ENCODE measurements at regions not wholly inside any gene's neighbourhood (a gene's known extent, or its start where the extent isn't known, plus 50 kb on each side); places are given as distances from the start of the nearest gene placed in this dataset.
"Not testable (repeated sequence)": the region's sequence is repeated elsewhere in the genome, so short reads cannot be mapped to it uniquely, and the experiment has no call there.

GRCh38 chr1:185650602-185651230, 83.5 kb upstream of the HMCN1 start:
- 57% methylated on average over 3 of the region's 3 CpGs for WGBS (ENCODE audit: low lambda C conversion rate, missing lambda C conversion rate)
- Histone ChIP-seq H2AFZ (no peak overlapping the region), H3K4me1 (ENCODE audit: insufficient read depth) (peaks cover 15% of the 10 kb centered on the region), H3K9me2 (replicated peaks; ENCODE audit: insufficient read depth) (no peaks in the 10 kb centered on the region), H3K36me3 (replicated peaks; ENCODE audit: insufficient read depth, low read depth) (no peaks in the 10 kb centered on the region), H3K79me2 (no peaks in the 10 kb centered on the region), H3K4me3 (no peak overlapping the region), H3K4me2 (no peak overlapping the region), H4K20me1 (ENCODE audit: insufficient read depth, poor library complexity, severe bottlenecking) (no peaks in the 10 kb centered on the region), H3K27ac (peak overlapping the region; percentile 55), H3K27me3 (no peaks in the 10 kb centered on the region), H3K9me3 (ENCODE audit: low read depth) (no peaks in the 10 kb centered on the region)
- peak; percentile 46 for DNase-seq (ENCODE audit: low spot score)
- TF ChIP-seq EZH2 (IDR thresholded peaks at IDR 0.05; ENCODE audit: borderline replicate concordance) = no peak
- TF ChIP-seq CTCF (IDR thresholded peaks at IDR 0.05; ENCODE audit: poor library complexity) = no peak
- TF ChIP-seq EZH2phosphoT487 (IDR thresholded peaks at IDR 0.05; ENCODE audit: low read depth, severe bottlenecking, unreplicated experiment) = no peak

- no peak for DNase-seq (ENCODE audit: low spot score)
- no peak overlapping the region for H3K4me3 ChIP-seq
- no peaks in the 10 kb centered on the region for H3K36me3 ChIP-seq (replicated peaks; ENCODE audit: insufficient read depth, low read depth)
- H3K4me2 ChIP-seq = no peak overlapping the region
- no peaks in the 10 kb centered on the region for H4K20me1 ChIP-seq (ENCODE audit: insufficient read depth, poor library complexity, severe bottlenecking)
- no peaks in the 10 kb centered on the region for H3K27me3 ChIP-seq
- peaks cover 20% of the 10 kb centered on the region for H3K4me1 ChIP-seq (ENCODE audit: insufficient read depth)
- WGBS (ENCODE audit: low lambda C conversion rate, missing lambda C conversion rate) = 97% methylated on average over 17 of the region's 38 CpGs
- H3K79me2 ChIP-seq = no peaks in the 10 kb centered on the region
- H3K9me2 ChIP-seq (replicated peaks; ENCODE audit: insufficient read depth) = no peaks in the 10 kb centered on the region
- H3K27ac ChIP-seq = no peak overlapping the region
- no peak for TF ChIP-seq EZH2 (IDR thresholded peaks at IDR 0.05; ENCODE audit: borderline replicate concordance)
- no peak for TF ChIP-seq CTCF (IDR thresholded peaks at IDR 0.05; ENCODE audit: poor library complexity)
- no peak for TF ChIP-seq EZH2phosphoT487 (IDR thresholded peaks at IDR 0.05; ENCODE audit: low read depth, severe bottlenecking, unreplicated experiment)
- H3K9me3 ChIP-seq (ENCODE audit: low read depth) = no peaks in the 10 kb centered on the region
- no peak overlapping the region for H2AFZ ChIP-seq
Observed at GRCh38 chr1:185648858-185649589, 85.2 kb upstream of the HMCN1 start.

- not testable (repeated sequence) for H3K79me2 ChIP-seq; DNase-seq (ENCODE audit: low spot score); H3K9me2 ChIP-seq (replicated peaks; ENCODE audit: insufficient read depth); H3K36me3 ChIP-seq (replicated peaks; ENCODE audit: insufficient read depth, low read depth); H3K9me3 ChIP-seq (ENCODE audit: low read depth); H3K27me3 ChIP-seq; H3K4me3 ChIP-seq; H4K20me1 ChIP-seq (ENCODE audit: insufficient read depth, poor library complexity, severe bottlenecking)
- peaks cover 20% of the 10 kb centered on the region for H3K4me1 ChIP-seq (ENCODE audit: insufficient read depth)
- WGBS (ENCODE audit: low lambda C conversion rate, missing lambda C conversion rate) = 47% methylated on average over 12 of the region's 12 CpGs
- H3K4me2 ChIP-seq = peak overlapping the region; percentile 60
- peak overlapping the region; percentile 46 for H2AFZ ChIP-seq
- H3K27ac ChIP-seq = peak overlapping the region; percentile 68
Observed at GRCh38 chr1:185647597-185648267, 86.5 kb upstream of the HMCN1 start.

GRCh38 chr1:185646202-185646683, 87.9 kb upstream of the HMCN1 start:
- Histone ChIP-seq H3K9me2 (replicated peaks; ENCODE audit: insufficient read depth) (no peaks in the 10 kb centered on the region), H3K27me3 (no peaks in the 10 kb centered on the region), H3K36me3 (replicated peaks; ENCODE audit: insufficient read depth, low read depth) (no peaks in the 10 kb centered on the region), H3K4me2 (peak overlapping the region; percentile 60), H3K9me3 (ENCODE audit: low read depth) (no peaks in the 10 kb centered on the region), H3K27ac (peak overlapping the region; percentile 68), H3K4me1 (ENCODE audit: insufficient read depth) (peaks cover 20% of the 10 kb centered on the region), H3K79me2 (no peaks in the 10 kb centered on the region), H2AFZ (no peak overlapping the region), H3K4me3 (no peak overlapping the region), H4K20me1 (ENCODE audit: insufficient read depth, poor library complexity, severe bottlenecking) (no peaks in the 10 kb centered on the region)
- peak; percentile 90 for DNase-seq (ENCODE audit: low spot score)
- TF ChIP-seq CTCF (IDR thresholded peaks at IDR 0.05; ENCODE audit: poor library complexity) (no peak), EZH2 (IDR thresholded peaks at IDR 0.05; ENCODE audit: borderline replicate concordance) (no peak), EZH2phosphoT487 (IDR thresholded peaks at IDR 0.05; ENCODE audit: low read depth, severe bottlenecking, unreplicated experiment) (peak; percentile 52)
- 6% methylated on average over 3 of the region's 3 CpGs for WGBS (ENCODE audit: low lambda C conversion rate, missing lambda C conversion rate)

Data from hepatocyte (in vitro differentiated cells).